SK-N-SH (cell line): ENCODE measurements at regions not wholly inside any gene's neighbourhood (a gene's known extent, or its start where the extent isn't known, plus 50 kb on each side); places are given as distances from the start of the nearest gene placed in this dataset.
"Not testable (repeated sequence)": the region's sequence is repeated elsewhere in the genome, so short reads cannot be mapped to it uniquely, and the experiment has no call there.

Experiments used
- CTCF ChIA-PET: fragments of 300-600, 350-600 bp; formaldehyde crosslinking; extraction: SDS; loops from one replicate; lab custom pipeline; 2021; lab: Yijun Ruan, JAX
- POLR2A ChIA-PET: fragments of 350-600 bp; sonication (Branson Sonifier 250); formaldehyde crosslinking; extraction: SDS; loops from one replicate; lab custom pipeline; 2020; ENCODE audit warnings: antibody characterized with exemption, inconsistent platforms; lab: Yijun Ruan, JAX
- DNase-seq: peaks from one replicate; pipeline ENCODE4 v3.0.0; 2012
- H2AFZ ChIP-seq: fragments of 200-600 bp; sonication (generic); 2 replicates; pipeline ENCODE4 v1.8.1; 2016; ENCODE audit warnings: antibody characterized with exemption, mild to moderate bottlenecking, low read depth
- H3F3A ChIP-seq: fragments of 200-600 bp; sonication (generic); replicated peaks from 2 replicates; pipeline ENCODE3; 2016; ENCODE audit warnings: antibody characterized with exemption, mild to moderate bottlenecking; ENCODE audit not compliant: insufficient read depth
- H3K27ac ChIP-seq, 2 experiments: fragments of 200-500 bp in 1 of 2; fragments of 200-600 bp in 1 of 2; sonication (Bioruptor generic) in 1 of 2; sonication (generic), shearing (Covaris generic) in 1 of 2; 2 replicates each; pipeline versions ENCODE4 v1.5.1 to v1.6.1; 2014 to 2016; ENCODE audit warnings: low read depth in 2 of 2, inconsistent platforms in 1 of 2, low read length in 1 of 2, mild to moderate bottlenecking in 1 of 2, mixed read lengths in 1 of 2
- H3K27me3 ChIP-seq: fragments of 200-600 bp; sonication (generic), shearing (Covaris generic); 2 replicates; pipeline ENCODE4 v1.6.1; 2016; ENCODE audit warnings: mixed run types; ENCODE audit not compliant: insufficient read depth
- H3K36me3 ChIP-seq, 2 experiments: fragments of 200-500 bp in 1 of 2; fragments of 200-600 bp in 1 of 2; sonication (Bioruptor generic) in 1 of 2; sonication (generic) in 1 of 2; replicated peaks in 1 of 2; 2 replicates each; pipeline versions ENCODE3 to v1.5.1; 2014 to 2016; ENCODE audit warnings: low read length in 1 of 2, mild to moderate bottlenecking in 1 of 2; ENCODE audit not compliant: insufficient read depth in 2 of 2, control insufficient read depth in 1 of 2
- H3K4me1 ChIP-seq, 2 experiments: fragments of 200-500 bp in 1 of 2; fragments of 200-600 bp in 1 of 2; sonication (Bioruptor generic) in 1 of 2; sonication (generic), shearing (Covaris generic) in 1 of 2; 2 replicates each; pipeline versions ENCODE4 v1.5.1 to v1.6.1; 2014 to 2016; ENCODE audit warnings: low read depth in 1 of 2, low read length in 1 of 2, mixed run types in 1 of 2; ENCODE audit not compliant: insufficient read depth in 2 of 2, control insufficient read depth in 1 of 2
- H3K4me2 ChIP-seq: fragments of 200-600 bp; sonication (generic), shearing (Covaris generic); 2 replicates; pipeline ENCODE4 v1.6.1; 2017; ENCODE audit warnings: mixed run types
- H3K4me3 ChIP-seq, 2 experiments: fragments of 200-500 bp in 1 of 2; fragments of 200-600 bp in 1 of 2; sonication (Bioruptor generic) in 1 of 2; sonication (generic), shearing (Covaris generic) in 1 of 2; 2 replicates each; pipeline versions ENCODE4 v1.5.1 to v1.8.1; 2014 to 2016; ENCODE audit warnings: low read depth in 2 of 2, inconsistent platforms in 1 of 2, low read length in 1 of 2, mild to moderate bottlenecking in 1 of 2, mixed read lengths in 1 of 2, moderate library complexity in 1 of 2
- H3K79me2 ChIP-seq: fragments of 200-600 bp; sonication (generic); 2 replicates; pipeline ENCODE4 v1.8.1; 2017; ENCODE audit warnings: mild to moderate bottlenecking; ENCODE audit not compliant: insufficient read depth
- H3K9ac ChIP-seq: fragments of 200-600 bp; sonication (generic); 2 replicates; pipeline ENCODE4 v1.6.1; 2017; ENCODE audit warnings: mixed run types
- H3K9me2 ChIP-seq: fragments of 200-600 bp; sonication (generic); 2 replicates; pipeline ENCODE4 v1.6.1; 2017; ENCODE audit warnings: mixed run types
- H3K9me3 ChIP-seq: fragments of 200-600 bp; sonication (generic); 2 replicates; pipeline ENCODE4 v1.6.1; 2017; ENCODE audit warnings: mixed run types, mild to moderate bottlenecking, moderate library complexity
- H4K20me1 ChIP-seq: fragments of 200-600 bp; sonication (generic); 2 replicates; pipeline ENCODE4 v1.6.1; 2017; ENCODE audit warnings: mild to moderate bottlenecking, mixed run types; ENCODE audit not compliant: insufficient read depth
- CHD2 ChIP-seq: fragments of 150-350 bp; IDR thresholded peaks from 2 replicates; pipeline ENCODE4 v1.6.1; 2018; ENCODE audit warnings: low read length; ENCODE audit not compliant: partially characterized antibody
- CTCF ChIP-seq: fragments of 200-600 bp; sonication (generic); IDR thresholded peaks from 2 replicates; pipeline ENCODE4 v1.6.1; 2017; ENCODE audit warnings: antibody characterized with exemption, mild to moderate bottlenecking, moderate library complexity
- EZH2phosphoT487 ChIP-seq: fragments of 200-600 bp; sonication (generic); IDR thresholded peaks from 2 replicates; pipeline ENCODE4 v1.6.1; 2017; ENCODE audit warnings: low read depth, mixed run types, mild to moderate bottlenecking, antibody characterized with exemption, moderate library complexity, borderline replicate concordance
- FOSL2 ChIP-seq: IDR thresholded peaks from 2 replicates; pipeline ENCODE4 v1.4.0; 2012; ENCODE audit warnings: low read depth, mild to moderate bottlenecking, moderate library complexity, borderline replicate concordance
- FOXJ3 ChIP-seq: sonication (generic); formaldehyde crosslinking; IDR thresholded peaks from 2 replicates; pipeline ENCODE4 v1.5.1; 2020; ENCODE audit warnings: mild to moderate bottlenecking, missing genetic modification reagents
- IRF3 ChIP-seq: fragments of 150-350 bp; IDR thresholded peaks from 2 replicates; pipeline ENCODE4 v1.6.1; 2016; ENCODE audit warnings: mild to moderate bottlenecking, low read depth, low read length
- NFIC ChIP-seq: IDR thresholded peaks from 2 replicates; pipeline ENCODE4 v1.4.0; 2012; ENCODE audit warnings: borderline replicate concordance
- NRF1 ChIP-seq: IDR thresholded peaks from 2 replicates; pipeline ENCODE4 v1.6.1; 2012; ENCODE audit warnings: low read depth, mild to moderate bottlenecking, low read length
- POLR2AphosphoS5 ChIP-seq: IDR thresholded peaks from 2 replicates; pipeline ENCODE4 v1.6.1; 2012; ENCODE audit warnings: low read depth, low read length
- RCOR1 ChIP-seq: fragments of 150-350 bp; IDR thresholded peaks from 2 replicates; pipeline ENCODE4 v1.6.1; 2017; ENCODE audit warnings: antibody characterized with exemption, low read length
- RFX5 ChIP-seq: IDR thresholded peaks from 2 replicates; pipeline ENCODE4 v1.6.1; 2012; ENCODE audit warnings: mild to moderate bottlenecking, improper control_type of control experiment, low read length
- RXRA ChIP-seq: IDR thresholded peaks from 2 replicates; pipeline ENCODE4 v1.4.0; 2012; ENCODE audit warnings: low read depth, mild to moderate bottlenecking, borderline replicate concordance
- YY1 ChIP-seq: IDR thresholded peaks from 2 replicates; pipeline ENCODE4 v1.4.0; 2012; ENCODE audit warnings: low read depth, mild to moderate bottlenecking
- WGBS: methylation state at CpG from one replicate; pipeline ENCODE4 v1.1.6; 2017; ENCODE audit warnings: low lambda C conversion rate; 5-methylcytosine and 5-hydroxymethylcytosine counted together
- TF ChIP-seq, protein P1 (sequence below): IDR thresholded peaks from 2 replicates; pipeline ENCODE4 v1.4.0; 2012; ENCODE audit warnings: low read depth, borderline replicate concordance

GRCh38 chr14:86731427-86731826, 1201.5 kb downstream of the FLRT2 start:
- CTCF ChIA-PET, H3K4me3 ChIP-seq, H3K9me3 ChIP-seq, POLR2A ChIA-PET, DNase-seq, H3K4me1 ChIP-seq, H3K27ac ChIP-seq, H3K9ac ChIP-seq, H3K79me2 ChIP-seq, H3K36me3 ChIP-seq, H3K4me2 ChIP-seq, H3F3A ChIP-seq, H2AFZ ChIP-seq, H4K20me1 ChIP-seq, H3K27me3 ChIP-seq, H3K9me2 ChIP-seq: not testable (repeated sequence)
- 5% methylated on average over 2 of the region's 2 CpGs for WGBS

GRCh38 chr14:86723254-86723624, 1193.3 kb downstream of the FLRT2 start:
- DNase-seq = no peak
- no peak overlapping the region for H3K4me3 ChIP-seq
- H3K27me3 ChIP-seq = no peaks in the 10 kb centered on the region
- ChIA-PET CTCF (no interaction called here), POLR2A (no interaction called here)
- H3K9me2 ChIP-seq = no peaks in the 10 kb centered on the region
- H3F3A ChIP-seq = no peaks in the 10 kb centered on the region
- H3K4me1 ChIP-seq = no peaks in the 10 kb centered on the region
- no peak overlapping the region for H3K27ac ChIP-seq
- H3K9ac ChIP-seq = no peak overlapping the region
- no peak overlapping the region for H3K4me2 ChIP-seq
- TF ChIP-seq CHD2 = no peak
- no peak for TF ChIP-seq EZH2phosphoT487
- no peak for TF ChIP-seq RXRA
- TF ChIP-seq RCOR1 = no peak
- TF ChIP-seq YY1 = no peak
- TF ChIP-seq NRF1 = no peak
- no peak for TF ChIP-seq CTCF
- no peak for TF ChIP-seq RFX5
- TF ChIP-seq IRF3 = no peak
- TF ChIP-seq, all 33 proteins: peak for 0
- H3K79me2 ChIP-seq = no peaks in the 10 kb centered on the region
- no peaks in the 10 kb centered on the region for H3K9me3 ChIP-seq
- no peaks in the 10 kb centered on the region for H4K20me1 ChIP-seq
- no peaks in the 10 kb centered on the region for H3K36me3 ChIP-seq
- no peak overlapping the region for H2AFZ ChIP-seq

DNA sequence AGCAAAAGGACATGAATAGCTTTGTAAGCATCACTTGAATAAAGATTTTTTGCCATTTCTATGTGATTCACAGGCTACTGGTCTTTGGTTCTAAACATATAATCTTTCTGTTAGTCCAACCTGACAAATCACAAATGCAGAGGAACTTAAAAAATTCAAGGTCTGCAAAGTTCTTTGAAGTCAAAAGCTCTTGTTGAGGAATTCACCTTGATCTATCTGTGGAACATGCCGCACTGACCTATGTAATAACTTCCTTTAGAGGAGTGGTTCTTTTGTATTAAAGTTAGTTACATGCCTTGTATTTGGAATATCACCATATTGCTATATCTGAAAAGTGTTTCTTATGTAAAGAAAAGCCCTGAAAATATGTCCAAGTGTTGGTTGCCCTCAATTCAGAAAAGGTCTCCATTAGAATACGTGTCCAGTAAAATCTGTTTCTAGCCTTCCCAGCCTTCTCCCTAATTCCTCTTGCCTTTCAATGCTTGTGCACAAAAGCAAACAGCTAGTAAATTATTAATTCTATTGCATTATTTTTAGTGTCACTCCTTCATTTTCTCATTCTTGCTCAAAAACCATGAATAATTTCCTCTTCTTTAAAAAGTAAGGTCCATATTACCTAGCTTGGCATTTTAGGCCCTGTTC, 1192.8 kb downstream of the FLRT2 start:
- no peaks in the 10 kb centered on the region for H3K27me3 ChIP-seq
- H3K27ac ChIP-seq = no peak overlapping the region
- no peak overlapping the region for H3K9ac ChIP-seq
- H4K20me1 ChIP-seq = no peaks in the 10 kb centered on the region
- no peak overlapping the region for H3K4me3 ChIP-seq
- DNase-seq = no peak
- H3K36me3 ChIP-seq = no peaks in the 10 kb centered on the region
- H3K4me1 ChIP-seq = no peaks in the 10 kb centered on the region
- POLR2A ChIA-PET = no interaction called here
- no peaks in the 10 kb centered on the region for H3K79me2 ChIP-seq
- no peak overlapping the region for H3K4me2 ChIP-seq
- CTCF ChIA-PET = no interaction called here
- no peak overlapping the region for H2AFZ ChIP-seq
- TF ChIP-seq POLR2AphosphoS5 = no peak
- TF ChIP-seq NFIC = no peak
- TF ChIP-seq, protein P1, sequence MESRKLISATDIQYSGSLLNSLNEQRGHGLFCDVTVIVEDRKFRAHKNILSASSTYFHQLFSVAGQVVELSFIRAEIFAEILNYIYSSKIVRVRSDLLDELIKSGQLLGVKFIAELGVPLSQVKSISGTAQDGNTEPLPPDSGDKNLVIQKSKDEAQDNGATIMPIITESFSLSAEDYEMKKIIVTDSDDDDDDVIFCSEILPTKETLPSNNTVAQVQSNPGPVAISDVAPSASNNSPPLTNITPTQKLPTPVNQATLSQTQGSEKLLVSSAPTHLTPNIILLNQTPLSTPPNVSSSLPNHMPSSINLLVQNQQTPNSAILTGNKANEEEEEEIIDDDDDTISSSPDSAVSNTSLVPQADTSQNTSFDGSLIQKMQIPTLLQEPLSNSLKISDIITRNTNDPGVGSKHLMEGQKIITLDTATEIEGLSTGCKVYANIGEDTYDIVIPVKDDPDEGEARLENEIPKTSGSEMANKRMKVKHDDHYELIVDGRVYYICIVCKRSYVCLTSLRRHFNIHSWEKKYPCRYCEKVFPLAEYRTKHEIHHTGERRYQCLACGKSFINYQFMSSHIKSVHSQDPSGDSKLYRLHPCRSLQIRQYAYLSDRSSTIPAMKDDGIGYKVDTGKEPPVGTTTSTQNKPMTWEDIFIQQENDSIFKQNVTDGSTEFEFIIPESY = no peak
- TF ChIP-seq FOSL2 = no peak
- TF ChIP-seq FOXJ3 = no peak
- no peak for TF ChIP-seq RXRA
- no peaks in the 10 kb centered on the region for H3K9me2 ChIP-seq
- H3K9me3 ChIP-seq = no peaks in the 10 kb centered on the region
- H3F3A ChIP-seq = no peaks in the 10 kb centered on the region
- 4% methylated on average over 2 of the region's 2 CpGs for WGBS
